ENCODE measurements at regions not wholly inside any gene's neighbourhood (a gene's known extent, or its start where the extent isn't known, plus 50 kb on each side); places are given as distances from the start of the nearest gene placed in this dataset.

GRCh38 chr3:174498638-174499037, 360.5 kb upstream of the NAALADL2 start:
- TF ChIP-seq SMARCA5 (IDR thresholded peaks at IDR 0.05) = no peak
- no peak for TF ChIP-seq POLR2AphosphoS5 (IDR thresholded peaks at IDR 0.05; ENCODE audit: low read length)
- TF ChIP-seq SRF (IDR thresholded peaks at IDR 0.05; ENCODE audit: low read depth in 2 of 2, low read length in 2 of 2) = no peak
- TF ChIP-seq NFIC (IDR thresholded peaks at IDR 0.05; ENCODE audit: low read depth, low read length) = no peak
- no peak for TF ChIP-seq POLR2A (IDR thresholded peaks at IDR 0.05; ENCODE audit: low read depth, low read length)
- no peak for TF ChIP-seq PAX5 (IDR thresholded peaks at IDR 0.05; ENCODE audit: borderline replicate concordance, low read depth, low read length)
- TF ChIP-seq CTCF (IDR thresholded peaks at IDR 0.05 in 2 of 3, conservative IDR thresholded peaks at IDR 0.05 in 1 of 3; ENCODE audit: control insufficient read depth in 2 of 3, extremely low read depth in 1 of 3, insufficient read depth in 1 of 3, low read depth in 3 of 3, low read length in 3 of 3) = no peak
- TF ChIP-seq MXI1 (IDR thresholded peaks at IDR 0.05; ENCODE audit: low read depth, low read length) = no peak
- TF ChIP-seq SP1 (IDR thresholded peaks at IDR 0.05; ENCODE audit: low read depth, low read length) = no peak
